MM.1S (cell line): ENCODE measurements at regions not wholly inside any gene's neighbourhood (a gene's known extent, or its start where the extent isn't known, plus 50 kb on each side); places are given as distances from the start of the nearest gene placed in this dataset.

ENCODE experiments used
- DNase-seq: peaks from one replicate; pipeline ENCODE4 v3.0.0-alpha.2; 2015
- H2AFZ ChIP-seq: fragments of 300-600 bp; sonication (generic); 2 replicates; pipeline ENCODE4 v1.6.0; 2016; ENCODE audit warnings: antibody characterized with exemption, low read length
- H3F3A ChIP-seq: fragments of 300-600 bp; sonication (generic); 2 replicates; pipeline ENCODE4 v1.6.1; 2016; ENCODE audit warnings: mild to moderate bottlenecking, antibody characterized with exemption, low read length, moderate library complexity, mixed read lengths; ENCODE audit not compliant: insufficient read depth
- H3K27ac ChIP-seq: fragments of 300-600 bp; sonication (generic); 2 replicates; pipeline ENCODE4 v1.5.1; 2016; ENCODE audit warnings: mild to moderate bottlenecking, low read length
- H3K27me3 ChIP-seq: fragments of 300-600 bp; sonication (generic); replicated peaks from 2 replicates; pipeline ENCODE4 v1.6.0; 2016; ENCODE audit warnings: low read length; ENCODE audit not compliant: insufficient read depth
- H3K36me3 ChIP-seq: fragments of 300-600 bp; sonication (generic); replicated peaks from 2 replicates; pipeline ENCODE4 v1.6.1; 2016; ENCODE audit warnings: mild to moderate bottlenecking, low read length, mixed read lengths; ENCODE audit not compliant: insufficient read depth
- H3K4me1 ChIP-seq: fragments of 300-600 bp; sonication (generic); 2 replicates; pipeline ENCODE4 v1.6.1; 2016; ENCODE audit warnings: low read length, mixed read lengths
- H3K4me2 ChIP-seq: fragments of 300-600 bp; sonication (generic); 2 replicates; pipeline ENCODE4 v1.6.0; 2016; ENCODE audit warnings: low read depth, low read length
- H3K4me3 ChIP-seq: fragments of 300-600 bp; sonication (generic); 2 replicates; pipeline ENCODE4 v1.5.1; 2016; ENCODE audit warnings: low read length, mixed read lengths
- H3K79me2 ChIP-seq: fragments of 300-600 bp; sonication (generic); 2 replicates; pipeline ENCODE4 v1.6.1; 2016; ENCODE audit warnings: mixed run types, low read length, mixed read lengths
- H3K9ac ChIP-seq: fragments of 300-600 bp; sonication (generic); 2 replicates; pipeline ENCODE4 v1.6.1; 2016; ENCODE audit warnings: low read length, mixed read lengths
- H3K9me2 ChIP-seq: fragments of 300-600 bp; sonication (generic); replicated peaks from 2 replicates; pipeline ENCODE4 v1.6.1; 2016; ENCODE audit warnings: mild to moderate bottlenecking, low read length, mixed read lengths; ENCODE audit not compliant: insufficient read depth
- H3K9me3 ChIP-seq: fragments of 300-600 bp; sonication (generic); replicated peaks from 2 replicates; pipeline ENCODE4 v1.6.1; 2016; ENCODE audit warnings: mild to moderate bottlenecking, low read length, mixed read lengths; ENCODE audit not compliant: insufficient read depth
- H4K20me1 ChIP-seq: fragments of 300-600 bp; sonication (generic); 2 replicates; pipeline ENCODE4 v1.6.1; 2016; ENCODE audit warnings: mild to moderate bottlenecking, low read length, moderate library complexity, mixed read lengths; ENCODE audit not compliant: insufficient read depth
- CTCF ChIP-seq: fragments of 300-600 bp; sonication (generic); IDR thresholded peaks from 2 replicates; pipeline ENCODE4 v1.5.1; 2016; ENCODE audit warnings: antibody characterized with exemption, low read length, mixed read lengths
- EZH2 ChIP-seq: fragments of 300-600 bp; sonication (generic); optimal IDR thresholded peaks from 2 replicates; pipeline ENCODE3; 2017; ENCODE audit warnings: low read depth, mild to moderate bottlenecking, antibody characterized with exemption, low read length, mixed read lengths
- EZH2phosphoT487 ChIP-seq: fragments of 300-600 bp; sonication (generic); IDR thresholded peaks from 2 replicates; pipeline ENCODE4 v1.6.1; 2018; ENCODE audit warnings: antibody characterized with exemption, low read length

DNA sequence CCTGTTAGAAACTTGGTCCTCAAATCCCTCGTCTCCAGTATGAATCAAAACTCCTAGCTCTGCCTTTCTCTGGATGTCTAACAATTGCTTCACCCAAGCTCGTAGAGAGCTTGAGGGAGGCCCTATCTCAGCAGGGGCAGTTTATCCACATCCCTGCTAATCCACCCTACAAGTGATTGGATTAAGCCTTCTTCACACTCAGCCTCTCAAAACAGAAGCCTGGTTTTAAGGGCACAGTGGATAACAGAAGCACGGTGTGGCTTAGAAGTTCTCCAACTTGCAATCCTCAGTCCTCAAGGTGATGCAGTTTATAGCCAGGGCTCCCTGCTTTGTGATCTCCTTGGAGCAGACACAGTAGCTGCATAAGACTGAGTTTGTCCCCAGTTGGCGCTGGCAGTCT is 383.9 kb downstream of the KIF16B start:
- Histone ChIP-seq H3K9ac (no peak overlapping the region), H3K79me2 (no peaks in the 10 kb centered on the region), H3K4me1 (no peaks in the 10 kb centered on the region), H3K27ac (no peak overlapping the region), H4K20me1 (no peaks in the 10 kb centered on the region), H3K36me3 (no peaks in the 10 kb centered on the region), H2AFZ (no peak overlapping the region), H3K4me2 (no peak overlapping the region), H3K4me3 (no peak overlapping the region), H3K9me3 (no peaks in the 10 kb centered on the region), H3F3A (no peaks in the 10 kb centered on the region), H3K27me3 (no peaks in the 10 kb centered on the region), H3K9me2 (no peaks in the 10 kb centered on the region)
- DNase-seq = no peak
- TF ChIP-seq EZH2 (no peak), CTCF (no peak), EZH2phosphoT487 (no peak)

- no peak for TF ChIP-seq EZH2phosphoT487
- no peak for TF ChIP-seq CTCF
- no peak for TF ChIP-seq EZH2
- no peak overlapping the region for H3K27ac ChIP-seq
- no peaks in the 10 kb centered on the region for H3K9me3 ChIP-seq
- no peaks in the 10 kb centered on the region for H3K9me2 ChIP-seq
- H3K4me2 ChIP-seq = no peak overlapping the region
- no peaks in the 10 kb centered on the region for H3F3A ChIP-seq
- no peaks in the 10 kb centered on the region for H3K79me2 ChIP-seq
- H3K27me3 ChIP-seq = no peaks in the 10 kb centered on the region
- no peak for DNase-seq
- H3K4me1 ChIP-seq = no peaks in the 10 kb centered on the region
- H3K4me3 ChIP-seq = no peak overlapping the region
- H4K20me1 ChIP-seq = no peaks in the 10 kb centered on the region
- no peak overlapping the region for H3K9ac ChIP-seq
- H3K36me3 ChIP-seq = no peaks in the 10 kb centered on the region
- H2AFZ ChIP-seq = no peak overlapping the region
Measured at GRCh38 chr20:16187956-16188616, 385.2 kb downstream of the KIF16B start.

- no peak overlapping the region for H3K27ac ChIP-seq
- H3K9ac ChIP-seq = no peak overlapping the region
- H3K4me2 ChIP-seq = no peak overlapping the region
- H3K9me2 ChIP-seq = no peaks in the 10 kb centered on the region
- no peaks in the 10 kb centered on the region for H3K9me3 ChIP-seq
- H3K36me3 ChIP-seq = no peaks in the 10 kb centered on the region
- no peak for DNase-seq
- no peaks in the 10 kb centered on the region for H3K4me1 ChIP-seq
- no peak overlapping the region for H3K4me3 ChIP-seq
- H3K79me2 ChIP-seq = no peaks in the 10 kb centered on the region
- no peaks in the 10 kb centered on the region for H3K27me3 ChIP-seq
- H2AFZ ChIP-seq = no peak overlapping the region
- no peaks in the 10 kb centered on the region for H3F3A ChIP-seq
- no peak for TF ChIP-seq CTCF
- no peak for TF ChIP-seq EZH2
- TF ChIP-seq EZH2phosphoT487 = no peak
- no peaks in the 10 kb centered on the region for H4K20me1 ChIP-seq
Measured at GRCh38 chr20:16179919-16180318, 393.3 kb downstream of the KIF16B start.
